Peyer's patch (tissue), 4 donors: ENCODE measurements at regions not wholly inside any gene's neighbourhood (a gene's known extent, or its start where the extent isn't known, plus 50 kb on each side); places are given as distances from the start of the nearest gene placed in this dataset.

ENCODE experiments used
- DNase-seq, 3 donors: peaks; one replicate each; pipeline ENCODE4 v3.0.0-alpha.2; 2017 to 2019
- H3K27ac ChIP-seq, 4 donors: fragments of 200-600 bp; sonication (generic); one replicate each; pipeline ENCODE4 v1.5.1; 2016 to 2019
- H3K27me3 ChIP-seq, 2 donors: fragments of 200-600 bp; sonication (generic); one replicate each; pipeline ENCODE4 v1.5.1; 2019
- H3K36me3 ChIP-seq, 3 donors: fragments of 200-600 bp; sonication (generic); one replicate each; pipeline ENCODE4 v1.5.1; 2016 to 2019
- H3K4me1 ChIP-seq, 4 donors: fragments of 200-600 bp; sonication (generic); one replicate each; pipeline ENCODE4 v1.5.1; 2016 to 2019
- H3K4me3 ChIP-seq, 4 donors: fragments of 200-600 bp; sonication (generic); 1 replicate in 3 of 4; 2 replicates in 1 of 4; pipeline ENCODE4 v1.5.1; 2016 to 2019; ENCODE audit warnings: mild to moderate bottlenecking in 1 of 4
- H3K9me3 ChIP-seq, 4 donors: fragments of 200-600 bp; sonication (generic); one replicate each; pipeline ENCODE4 v1.5.1; 2016 to 2019; ENCODE audit warnings: mild to moderate bottlenecking in 1 of 4
- POLR2A ChIP-seq, 2 donors: fragments of 450-650 bp; IDR thresholded peaks; one replicate each; pipeline ENCODE4 v1.5.1; 2017; ENCODE audit warnings: antibody characterized with exemption in 2 of 2, mild to moderate bottlenecking in 2 of 2, moderate library complexity in 2 of 2
- TF ChIP-seq, protein P1 (sequence below), 6 experiments: fragments of 450-650 bp in 4 of 6; fragments of 200-600 bp in 2 of 6; sonication (generic) in 1 of 6; IDR thresholded peaks; one replicate each; pipeline ENCODE4 v1.5.1; 2017 to 2019; ENCODE audit warnings: antibody characterized with exemption in 6 of 6, mild to moderate bottlenecking in 3 of 6, moderate library complexity in 1 of 6

DNA sequence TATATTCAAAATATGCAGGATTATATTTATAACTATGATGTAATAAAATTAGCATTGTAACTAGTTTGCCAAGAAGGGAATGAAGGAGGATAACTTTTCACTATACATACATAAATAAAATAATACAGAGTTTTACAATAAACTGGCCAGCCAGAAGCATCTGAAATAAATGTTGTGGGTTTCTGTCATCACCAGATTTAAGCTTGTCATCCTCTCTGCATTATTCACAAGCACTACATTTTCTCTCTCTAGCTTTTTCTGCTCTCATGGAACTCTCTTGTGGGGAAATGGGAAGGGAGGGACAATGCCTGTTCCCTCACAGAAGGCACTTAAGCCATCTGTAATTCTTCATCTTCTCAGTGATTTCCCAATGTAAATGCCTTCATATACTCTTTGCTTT lies 626.8 kb downstream of the SEMA5A start:
- Histone ChIP-seq H3K9me3 (no peaks in the 10 kb centered on the region), H3K4me3 (no peak overlapping the region), H3K27me3 (no peaks in the 10 kb centered on the region), H3K27ac (no peak overlapping the region), H3K4me1 (no peaks in the 10 kb centered on the region), H3K36me3 (no peaks in the 10 kb centered on the region)
- TF ChIP-seq, protein P1, sequence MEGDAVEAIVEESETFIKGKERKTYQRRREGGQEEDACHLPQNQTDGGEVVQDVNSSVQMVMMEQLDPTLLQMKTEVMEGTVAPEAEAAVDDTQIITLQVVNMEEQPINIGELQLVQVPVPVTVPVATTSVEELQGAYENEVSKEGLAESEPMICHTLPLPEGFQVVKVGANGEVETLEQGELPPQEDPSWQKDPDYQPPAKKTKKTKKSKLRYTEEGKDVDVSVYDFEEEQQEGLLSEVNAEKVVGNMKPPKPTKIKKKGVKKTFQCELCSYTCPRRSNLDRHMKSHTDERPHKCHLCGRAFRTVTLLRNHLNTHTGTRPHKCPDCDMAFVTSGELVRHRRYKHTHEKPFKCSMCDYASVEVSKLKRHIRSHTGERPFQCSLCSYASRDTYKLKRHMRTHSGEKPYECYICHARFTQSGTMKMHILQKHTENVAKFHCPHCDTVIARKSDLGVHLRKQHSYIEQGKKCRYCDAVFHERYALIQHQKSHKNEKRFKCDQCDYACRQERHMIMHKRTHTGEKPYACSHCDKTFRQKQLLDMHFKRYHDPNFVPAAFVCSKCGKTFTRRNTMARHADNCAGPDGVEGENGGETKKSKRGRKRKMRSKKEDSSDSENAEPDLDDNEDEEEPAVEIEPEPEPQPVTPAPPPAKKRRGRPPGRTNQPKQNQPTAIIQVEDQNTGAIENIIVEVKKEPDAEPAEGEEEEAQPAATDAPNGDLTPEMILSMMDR (IDR thresholded peaks at IDR 0.05): no peak
- no peak for TF ChIP-seq POLR2A (IDR thresholded peaks at IDR 0.05)
- DNase-seq: no peak

DNA sequence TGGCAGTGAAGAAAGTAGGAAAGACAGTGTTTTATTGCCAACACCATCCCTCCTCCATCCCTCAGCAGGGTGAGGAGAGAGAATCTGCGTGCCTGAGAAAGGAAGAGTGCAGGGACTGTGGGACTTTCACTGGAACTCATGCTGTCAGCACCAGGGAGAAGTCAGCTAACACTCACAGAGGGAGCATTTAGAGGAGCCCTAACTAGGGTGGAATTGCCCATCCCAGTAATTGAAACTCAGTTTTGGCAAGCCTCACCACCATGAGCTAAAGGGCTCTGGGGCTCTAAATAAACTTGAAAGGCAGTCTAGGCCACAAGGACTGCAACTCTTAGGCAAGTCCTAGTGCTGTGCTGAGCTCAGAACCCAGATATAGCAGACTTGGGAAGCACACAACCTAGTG lies 622.3 kb downstream of the SEMA5A start:
- no peak for TF ChIP-seq POLR2A (IDR thresholded peaks at IDR 0.05)
- TF ChIP-seq, protein P1 (IDR thresholded peaks at IDR 0.05): no peak
- Histone ChIP-seq H3K9me3 (no peaks in the 10 kb centered on the region), H3K27me3 (no peaks in the 10 kb centered on the region), H3K4me1 (no peaks in the 10 kb centered on the region), H3K36me3 (no peaks in the 10 kb centered on the region), H3K27ac (no peak overlapping the region), H3K4me3 (no peak overlapping the region)
- DNase-seq: no peak

DNA sequence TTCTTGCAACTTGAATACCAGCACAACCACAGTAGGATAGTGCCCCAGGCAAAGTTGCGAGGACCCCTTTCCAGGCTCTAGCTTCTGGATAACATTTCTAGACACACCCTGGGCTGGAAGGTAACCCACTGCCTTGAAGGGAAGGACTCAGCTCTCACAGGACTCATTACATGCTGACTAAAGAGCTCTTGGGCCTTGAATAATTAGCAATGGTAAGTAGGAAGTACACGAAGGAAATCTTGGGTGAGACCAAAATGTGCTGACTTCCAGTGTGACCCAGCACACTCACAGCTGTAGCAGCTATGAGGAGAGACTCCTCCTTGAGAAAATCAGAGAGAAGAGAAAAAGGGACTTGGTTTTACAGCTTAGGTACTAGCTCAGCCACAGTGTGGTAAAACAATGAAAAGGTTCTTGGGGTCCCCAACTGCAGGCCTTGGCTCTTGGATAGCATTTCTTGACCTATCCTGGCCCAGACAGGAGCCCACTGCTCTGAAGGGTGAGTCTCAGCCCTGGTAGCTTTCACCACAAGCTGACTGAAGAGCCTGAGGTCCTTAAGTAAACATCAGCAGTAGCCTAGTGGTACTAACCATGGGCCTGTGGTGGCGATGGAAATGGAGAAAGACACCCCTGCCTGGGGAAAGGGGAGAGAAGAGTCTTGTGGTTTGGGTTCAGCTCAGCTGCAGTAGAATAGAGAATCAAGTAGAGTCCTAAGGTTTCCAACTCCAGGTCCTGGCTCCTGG lies 621.7 kb downstream of the SEMA5A start:
- no peaks in the 10 kb centered on the region for H3K36me3 ChIP-seq
- no peak overlapping the region for H3K27ac ChIP-seq
- TF ChIP-seq, protein P1 (IDR thresholded peaks at IDR 0.05): no peak
- TF ChIP-seq POLR2A (IDR thresholded peaks at IDR 0.05): no peak
- H3K9me3 ChIP-seq: no peaks in the 10 kb centered on the region
- H3K27me3 ChIP-seq: no peaks in the 10 kb centered on the region
- H3K4me1 ChIP-seq: no peaks in the 10 kb centered on the region
- H3K4me3 ChIP-seq: no peak overlapping the region
- no peak for DNase-seq

DNA sequence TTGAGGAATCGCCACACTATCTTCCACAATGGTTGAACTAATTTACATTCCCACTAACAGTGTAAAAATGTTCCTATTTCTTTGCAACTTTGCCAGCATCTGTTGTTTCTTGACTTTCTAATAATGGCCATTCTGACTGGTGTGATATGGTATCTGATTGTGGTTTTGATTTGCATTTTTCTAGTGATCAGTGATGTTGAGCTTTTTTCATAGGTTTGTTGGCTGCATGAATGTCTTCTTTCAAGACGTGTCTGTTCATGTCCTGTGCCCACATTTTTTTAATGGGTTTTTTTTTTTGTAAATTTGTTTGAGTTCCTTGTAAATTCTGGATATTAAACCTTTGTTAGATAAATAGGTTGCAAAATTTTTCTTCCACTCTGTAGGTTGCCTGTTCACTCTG lies 615.9 kb downstream of the SEMA5A start:
- no peak for DNase-seq
- Histone ChIP-seq H3K36me3 (no peaks in the 10 kb centered on the region), H3K4me3 (no peak overlapping the region), H3K27ac (no peak overlapping the region), H3K4me1 (no peaks in the 10 kb centered on the region), H3K27me3 (no peaks in the 10 kb centered on the region), H3K9me3 (no peaks in the 10 kb centered on the region)
- TF ChIP-seq, protein P1 (IDR thresholded peaks at IDR 0.05): no peak
- no peak for TF ChIP-seq POLR2A (IDR thresholded peaks at IDR 0.05)

DNA sequence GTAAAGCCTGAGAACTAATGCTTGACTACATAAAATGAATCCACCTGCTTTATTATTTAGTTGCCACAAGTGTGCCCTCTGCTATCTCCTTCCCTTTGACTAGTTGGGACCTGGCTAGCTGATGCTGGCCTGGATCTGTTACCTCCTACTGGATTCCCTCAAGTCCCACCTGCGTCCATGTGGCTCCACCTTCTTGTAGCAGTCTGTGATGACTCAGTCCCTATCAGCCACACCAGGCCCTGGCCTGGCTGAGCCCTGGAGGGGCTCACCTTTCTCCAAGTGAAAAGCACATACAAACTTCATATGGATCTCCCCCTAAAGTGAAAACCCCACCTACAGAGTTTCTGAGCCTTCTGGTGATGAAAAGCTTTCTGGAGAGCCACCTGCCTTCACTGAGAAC lies 611.4 kb downstream of the SEMA5A start:
- Histone ChIP-seq H3K27me3 (no peaks in the 10 kb centered on the region), H3K4me1 (no peaks in the 10 kb centered on the region), H3K9me3 (no peaks in the 10 kb centered on the region), H3K4me3 (no peak overlapping the region), H3K27ac (no peak overlapping the region), H3K36me3 (no peaks in the 10 kb centered on the region)
- DNase-seq: no peak
- TF ChIP-seq, protein P1 (IDR thresholded peaks at IDR 0.05): no peak
- no peak for TF ChIP-seq POLR2A (IDR thresholded peaks at IDR 0.05)

DNA sequence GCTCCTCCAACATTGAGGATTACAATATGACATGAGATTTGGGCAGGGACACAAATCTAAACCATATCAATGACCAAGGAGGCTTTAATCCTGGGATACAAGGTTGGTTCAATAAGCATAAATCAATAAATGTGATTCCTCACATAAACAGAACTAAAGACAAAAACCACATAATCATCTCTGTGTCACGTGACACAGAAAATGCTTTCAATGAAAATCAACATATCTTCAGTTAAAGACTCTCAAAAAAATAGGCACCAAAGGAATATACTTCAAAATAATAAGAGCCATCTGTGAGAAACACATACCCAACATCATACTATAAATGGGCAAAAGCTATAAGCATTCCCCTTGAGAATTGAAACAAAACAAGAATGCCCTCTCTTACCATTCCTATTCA lies 604.9 kb downstream of the SEMA5A start:
- TF ChIP-seq POLR2A (IDR thresholded peaks at IDR 0.05): no peak
- TF ChIP-seq, protein P1 (IDR thresholded peaks at IDR 0.05): no peak
- no peaks in the 10 kb centered on the region for H3K4me1 ChIP-seq
- no peak overlapping the region for H3K27ac ChIP-seq
- H3K9me3 ChIP-seq: no peaks in the 10 kb centered on the region
- no peak for DNase-seq
- no peaks in the 10 kb centered on the region for H3K36me3 ChIP-seq
- H3K27me3 ChIP-seq: no peaks in the 10 kb centered on the region
- no peak overlapping the region for H3K4me3 ChIP-seq
